ENCODE measurements at regions not wholly inside any gene's neighbourhood (a gene's known extent, or its start where the extent isn't known, plus 50 kb on each side); places are given as distances from the start of the nearest gene placed in this dataset.
"Not testable (repeated sequence)": the region's sequence is repeated elsewhere in the genome, so short reads cannot be mapped to it uniquely, and the experiment has no call there.

GRCh38 chr2:104975851-104976250, 62.0 kb upstream of the MRPS9 start:
- Mint-ChIP-seq H3K4me3 (ENCODE audit: low read depth) (no peak overlapping the region), H3K36me3 (ENCODE audit: insufficient read depth) (no peaks in the 10 kb centered on the region), H3K4me1 (ENCODE audit: low read depth) (no peaks in the 10 kb centered on the region), H3K27ac (no peak overlapping the region), H3K9me3 (ENCODE audit: low read depth) (no peaks in the 10 kb centered on the region), H3K27me3 (no peaks in the 10 kb centered on the region)
- no peak for TF ChIP-seq CTCF (IDR thresholded peaks at IDR 0.05; ENCODE audit: unreplicated experiment)
- no peak for DNase-seq (ENCODE audit: low spot score, unreplicated experiment)

GRCh38 chr2:104976603-104977120, 61.2 kb upstream of the MRPS9 start:
- H3K4me1 Mint-ChIP-seq (ENCODE audit: low read depth), result no peaks in the 10 kb centered on the region
- H3K4me3 Mint-ChIP-seq (ENCODE audit: low read depth), result no peak overlapping the region
- H3K9me3 Mint-ChIP-seq (ENCODE audit: low read depth), result no peaks in the 10 kb centered on the region
- no peak overlapping the region for H3K27ac Mint-ChIP-seq
- no peaks in the 10 kb centered on the region for H3K27me3 Mint-ChIP-seq
- no peak for DNase-seq (ENCODE audit: low spot score, unreplicated experiment)
- H3K36me3 Mint-ChIP-seq (ENCODE audit: insufficient read depth), result no peaks in the 10 kb centered on the region
- TF ChIP-seq CTCF (IDR thresholded peaks at IDR 0.05; ENCODE audit: unreplicated experiment), result no peak

GRCh38 chr2:104977958-104978357, 59.9 kb upstream of the MRPS9 start:
- Mint-ChIP-seq H3K4me1 (ENCODE audit: low read depth) (no peaks in the 10 kb centered on the region), H3K36me3 (ENCODE audit: insufficient read depth) (no peaks in the 10 kb centered on the region), H3K4me3 (ENCODE audit: low read depth) (no peak overlapping the region), H3K27me3 (no peaks in the 10 kb centered on the region), H3K9me3 (ENCODE audit: low read depth) (no peaks in the 10 kb centered on the region), H3K27ac (no peak overlapping the region)
- no peak for DNase-seq (ENCODE audit: low spot score, unreplicated experiment)
- no peak for TF ChIP-seq CTCF (IDR thresholded peaks at IDR 0.05; ENCODE audit: unreplicated experiment)

- not testable (repeated sequence) for H3K9me3 Mint-ChIP-seq (ENCODE audit: low read depth); H3K4me1 Mint-ChIP-seq (ENCODE audit: low read depth); H3K27me3 Mint-ChIP-seq; DNase-seq (ENCODE audit: low spot score, unreplicated experiment); H3K27ac Mint-ChIP-seq; H3K4me3 Mint-ChIP-seq (ENCODE audit: low read depth); H3K36me3 Mint-ChIP-seq (ENCODE audit: insufficient read depth)
These were observed 58.1 kb upstream of the MRPS9 start for GRCh38 chr2:104979786-104980185.

- H3K4me3 Mint-ChIP-seq (ENCODE audit: low read depth), result no peak overlapping the region
- H3K27me3 Mint-ChIP-seq, result no peaks in the 10 kb centered on the region
- H3K9me3 Mint-ChIP-seq (ENCODE audit: low read depth), result peaks cover 4% of the 10 kb centered on the region
- no peak for DNase-seq (ENCODE audit: low spot score, unreplicated experiment)
- no peak overlapping the region for H3K27ac Mint-ChIP-seq
- no peak for TF ChIP-seq CTCF (IDR thresholded peaks at IDR 0.05; ENCODE audit: unreplicated experiment)
- no peaks in the 10 kb centered on the region for H3K36me3 Mint-ChIP-seq (ENCODE audit: insufficient read depth)
- H3K4me1 Mint-ChIP-seq (ENCODE audit: low read depth), result no peaks in the 10 kb centered on the region
These were observed 55.8 kb upstream of the MRPS9 start for GRCh38 chr2:104982111-104982510.

Measured in progenitor cell of endocrine pancreas (in vitro differentiated cells).